CD14-positive monocyte (primary cell): ENCODE measurements at regions not wholly inside any gene's neighbourhood (a gene's known extent, or its start where the extent isn't known, plus 50 kb on each side); places are given as distances from the start of the nearest gene placed in this dataset.

ENCODE experiments used
- DNase-seq, 3 donors: peaks; one replicate each; pipeline ENCODE4 v3.0.0-alpha.2; 2011 to 2022
- H2AFZ ChIP-seq: 2 replicates; pipeline ENCODE4 v1.6.0; 2012; ENCODE audit warnings: mild to moderate bottlenecking, low read depth, low read length, inconsistent platforms; ENCODE audit not compliant: insufficient read depth, poor library complexity, severe bottlenecking
- H3K27ac ChIP-seq, 2 donors: 1 replicate in 1 of 2; 2 replicates in 1 of 2; pipeline ENCODE4 v1.5.1; 2012 to 2013; ENCODE audit warnings: low read length in 2 of 2, control low read depth in 1 of 2, inconsistent platforms in 1 of 2, low read depth in 1 of 2, mild to moderate bottlenecking in 1 of 2
- H3K27me3 ChIP-seq, 2 donors: one replicate each; pipeline versions ENCODE4 v1.6.0 to v1.6.1; 2011 to 2013; ENCODE audit warnings: low read length in 2 of 2; ENCODE audit not compliant: control insufficient read depth in 2 of 2, insufficient read depth in 2 of 2
- H3K36me3 ChIP-seq, 2 donors: replicated peaks in 1 of 2; 1 replicate in 1 of 2; 2 replicates in 1 of 2; pipeline versions ENCODE4 v1.5.1 to v1.6.1; 2012 to 2013; ENCODE audit warnings: low read length in 2 of 2, control low read depth in 1 of 2, inconsistent platforms in 1 of 2, mild to moderate bottlenecking in 1 of 2; ENCODE audit not compliant: insufficient read depth in 2 of 2, control insufficient read depth in 1 of 2
- H3K4me1 ChIP-seq, 2 donors: 1 replicate in 1 of 2; 2 replicates in 1 of 2; pipeline versions ENCODE4 v1.5.1 to v1.6.1; 2012 to 2013; ENCODE audit warnings: low read length in 2 of 2, control low read depth in 1 of 2, inconsistent platforms in 1 of 2, mild to moderate bottlenecking in 1 of 2, moderate library complexity in 1 of 2; ENCODE audit not compliant: insufficient read depth in 2 of 2, control insufficient read depth in 1 of 2
- H3K4me2 ChIP-seq: replicated peaks from 2 replicates; pipeline ENCODE3; 2012; ENCODE audit warnings: low read length, moderate library complexity, mild to moderate bottlenecking; ENCODE audit not compliant: poor library complexity, severe bottlenecking; ENCODE audit errors: extremely low read depth
- H3K4me3 ChIP-seq, 3 experiments: fragments of 200-600 bp in 1 of 3; sonication (generic) in 1 of 3; replicated peaks in 1 of 3; 1 replicate in 2 of 3; 2 replicates in 1 of 3; pipeline ENCODE4 v1.5.1; 2011 to 2013; ENCODE audit warnings: low read length in 3 of 3, mild to moderate bottlenecking in 3 of 3, control low read depth in 2 of 3, low read depth in 2 of 3, inconsistent platforms in 1 of 3, moderate library complexity in 1 of 3
- H3K79me2 ChIP-seq: 2 replicates; pipeline ENCODE4 v1.6.0; 2012; ENCODE audit warnings: mild to moderate bottlenecking, control low read depth, inconsistent platforms, low read length, moderate library complexity; ENCODE audit not compliant: insufficient read depth
- H3K9ac ChIP-seq: 2 replicates; pipeline ENCODE4 v1.6.0; 2017; ENCODE audit warnings: low read length, mild to moderate bottlenecking; ENCODE audit not compliant: insufficient read depth, poor library complexity, severe bottlenecking
- H3K9me3 ChIP-seq, 2 donors: replicated peaks in 1 of 2; 1 replicate in 1 of 2; 2 replicates in 1 of 2; pipeline versions ENCODE4 v1.5.1 to v1.6.1; 2012 to 2013; ENCODE audit warnings: low read length in 2 of 2, control low read depth in 1 of 2; ENCODE audit not compliant: control insufficient read depth in 1 of 2, insufficient read depth in 1 of 2
- H4K20me1 ChIP-seq: 2 replicates; pipeline ENCODE4 v1.6.0; 2012; ENCODE audit warnings: mild to moderate bottlenecking, low read length, control low read depth, moderate library complexity; ENCODE audit not compliant: insufficient read depth
- H3K27ac Mint-ChIP-seq, 7 donors: one replicate each; pipeline ENCODE4 v1.8.0; 2020; ENCODE audit warnings: mild to moderate bottlenecking in 7 of 7, mixed read lengths in 7 of 7, moderate library complexity in 6 of 7, inconsistent platforms in 2 of 7
- H3K27me3 Mint-ChIP-seq, 3 donors: one replicate each; pipeline ENCODE4 v1.8.0; 2021 to 2022; ENCODE audit warnings: low read depth in 3 of 3, mild to moderate bottlenecking in 3 of 3, mixed read lengths in 3 of 3, moderate library complexity in 3 of 3, inconsistent platforms in 1 of 3
- H3K36me3 Mint-ChIP-seq, 2 donors: one replicate each; pipeline ENCODE4 v1.8.0; 2020; ENCODE audit warnings: mixed read lengths in 2 of 2, inconsistent platforms in 1 of 2, mild to moderate bottlenecking in 1 of 2
- H3K4me1 Mint-ChIP-seq: one replicate; pipeline ENCODE4 v1.8.0; 2020; ENCODE audit warnings: mild to moderate bottlenecking, mixed read lengths
- H3K4me3 Mint-ChIP-seq, 2 donors: one replicate each; pipeline ENCODE4 v1.8.0; 2020; ENCODE audit warnings: mild to moderate bottlenecking in 2 of 2, mixed read lengths in 2 of 2, moderate library complexity in 1 of 2
- H3K9me3 Mint-ChIP-seq, 7 donors: one replicate each; pipeline ENCODE4 v1.8.0; 2020 to 2022; ENCODE audit warnings: mixed read lengths in 7 of 7, mild to moderate bottlenecking in 6 of 7, moderate library complexity in 6 of 7, inconsistent platforms in 2 of 7
- WGBS: methylation state at CpG from one replicate; pipeline ENCODE4 v1.1.5; 2013; ENCODE audit warnings: missing lambda C conversion rate; ENCODE audit not compliant: insufficient coverage; 5-methylcytosine and 5-hydroxymethylcytosine counted together
- intact Hi-C, 2 donors: fragments of 100-400 bp; cut with micrococcal nuclease; formaldehyde crosslinking; loops; one replicate each; pipeline versions ENCODE4 v1.15.0 to v1.15.1; 2023
- TF ChIP-seq, protein P1 (sequence below): fragments of 200-600 bp; IDR thresholded peaks from one replicate; pipeline ENCODE4 v1.8.0; 2022; ENCODE audit warnings: antibody characterized with exemption, mild to moderate bottlenecking

DNA sequence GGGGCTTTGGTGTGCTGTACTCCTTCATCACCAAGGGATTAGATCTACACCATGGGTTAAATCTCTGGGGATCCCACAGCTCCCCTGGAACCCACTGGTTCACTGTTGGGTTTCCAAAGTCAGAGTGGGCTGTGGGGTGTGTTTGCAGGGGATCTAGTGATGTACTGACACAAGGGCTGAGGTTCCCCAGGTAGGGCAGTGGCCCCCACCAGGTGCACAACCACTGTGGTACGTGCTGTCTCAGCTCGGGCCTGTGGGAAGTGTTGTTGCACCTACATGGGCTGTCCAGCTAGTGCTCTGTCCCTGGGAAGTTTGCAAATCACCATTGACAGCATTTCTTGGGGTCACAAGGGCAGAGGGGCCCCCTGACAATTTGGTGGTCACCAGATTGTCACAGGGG, 134.4 kb upstream of the CDH8 start:
- H3K9me3 Mint-ChIP-seq: peaks cover 0 to 2% (median 0%) of the 10 kb centered on the region in 7 donors
- intact Hi-C loops: no loop called here
- no peak overlapping the region for H3K27ac ChIP-seq

DNA sequence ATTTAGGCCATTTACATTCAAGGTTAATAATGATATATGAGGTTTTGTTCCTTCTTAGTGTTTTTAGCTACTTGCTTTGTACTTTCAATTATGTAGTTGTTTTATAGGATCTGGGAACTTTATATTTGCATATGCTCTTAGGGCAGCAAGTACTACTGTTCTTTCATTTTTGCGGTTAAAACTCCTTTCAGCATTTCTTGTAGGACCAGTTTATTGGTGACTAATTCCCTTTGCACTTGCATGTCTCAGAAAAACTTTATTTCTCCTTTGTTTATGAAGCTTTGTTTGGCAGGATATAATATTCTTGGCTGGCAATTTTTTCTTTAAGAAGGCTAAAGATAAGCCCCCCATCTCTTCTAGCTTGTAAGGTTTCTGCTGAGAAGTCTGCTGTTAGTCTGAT, 131.3 kb upstream of the CDH8 start:
- peaks cover 0 to 1% (median 0%) of the 10 kb centered on the region in 3 donors for H3K27me3 Mint-ChIP-seq
- TF ChIP-seq, protein P1, sequence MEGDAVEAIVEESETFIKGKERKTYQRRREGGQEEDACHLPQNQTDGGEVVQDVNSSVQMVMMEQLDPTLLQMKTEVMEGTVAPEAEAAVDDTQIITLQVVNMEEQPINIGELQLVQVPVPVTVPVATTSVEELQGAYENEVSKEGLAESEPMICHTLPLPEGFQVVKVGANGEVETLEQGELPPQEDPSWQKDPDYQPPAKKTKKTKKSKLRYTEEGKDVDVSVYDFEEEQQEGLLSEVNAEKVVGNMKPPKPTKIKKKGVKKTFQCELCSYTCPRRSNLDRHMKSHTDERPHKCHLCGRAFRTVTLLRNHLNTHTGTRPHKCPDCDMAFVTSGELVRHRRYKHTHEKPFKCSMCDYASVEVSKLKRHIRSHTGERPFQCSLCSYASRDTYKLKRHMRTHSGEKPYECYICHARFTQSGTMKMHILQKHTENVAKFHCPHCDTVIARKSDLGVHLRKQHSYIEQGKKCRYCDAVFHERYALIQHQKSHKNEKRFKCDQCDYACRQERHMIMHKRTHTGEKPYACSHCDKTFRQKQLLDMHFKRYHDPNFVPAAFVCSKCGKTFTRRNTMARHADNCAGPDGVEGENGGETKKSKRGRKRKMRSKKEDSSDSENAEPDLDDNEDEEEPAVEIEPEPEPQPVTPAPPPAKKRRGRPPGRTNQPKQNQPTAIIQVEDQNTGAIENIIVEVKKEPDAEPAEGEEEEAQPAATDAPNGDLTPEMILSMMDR: no peak
- no peak for DNase-seq
- Histone ChIP-seq H3K36me3 (no peaks in the 10 kb centered on the region), H3K4me2 (no peak overlapping the region), H4K20me1 (no peaks in the 10 kb centered on the region), H2AFZ (no peak overlapping the region), H3K27me3 (no peaks in the 10 kb centered on the region), H3K9me3 (no peaks in the 10 kb centered on the region), H3K9ac (no peak overlapping the region), H3K4me1 (no peaks in the 10 kb centered on the region), H3K27ac (no peak overlapping the region), H3K79me2 (no peaks in the 10 kb centered on the region), H3K4me3 (no peak overlapping the region)
- no CpG with 5 or more reads among the region's 1 CpG for WGBS
- no peak overlapping the region for H3K4me3 Mint-ChIP-seq
- intact Hi-C loops: no loop called here
- H3K9me3 Mint-ChIP-seq: peaks cover 0 to 2% (median 0%) of the 10 kb centered on the region in 7 donors
- H3K36me3 Mint-ChIP-seq: no peaks in the 10 kb centered on the region
- no peak overlapping the region for H3K27ac Mint-ChIP-seq
- H3K4me1 Mint-ChIP-seq: no peaks in the 10 kb centered on the region

More for the DNA sequence above, 134.4 kb upstream of the CDH8 start:
- Mint-ChIP-seq H3K27me3 (no peaks in the 10 kb centered on the region), H3K4me1 (no peaks in the 10 kb centered on the region), H3K27ac (no peak overlapping the region), H3K4me3 (no peak overlapping the region), H3K36me3 (no peaks in the 10 kb centered on the region)
- H3K4me3 ChIP-seq: no peak overlapping the region
- 100% methylated on average over 1 of the region's 2 CpGs for WGBS
- TF ChIP-seq, protein P1: no peak
- H4K20me1 ChIP-seq: no peaks in the 10 kb centered on the region
- no peaks in the 10 kb centered on the region for H3K9me3 ChIP-seq
- no peaks in the 10 kb centered on the region for H3K4me1 ChIP-seq
- DNase-seq: no peak
- no peak overlapping the region for H2AFZ ChIP-seq
- H3K4me2 ChIP-seq: no peak overlapping the region
- H3K79me2 ChIP-seq: no peaks in the 10 kb centered on the region
- no peak overlapping the region for H3K9ac ChIP-seq
- H3K27me3 ChIP-seq: no peaks in the 10 kb centered on the region
- no peaks in the 10 kb centered on the region for H3K36me3 ChIP-seq
